ENCODE measurements at regions not wholly inside any gene's neighbourhood (a gene's known extent, or its start where the extent isn't known, plus 50 kb on each side); places are given as distances from the start of the nearest gene placed in this dataset.

DNA sequence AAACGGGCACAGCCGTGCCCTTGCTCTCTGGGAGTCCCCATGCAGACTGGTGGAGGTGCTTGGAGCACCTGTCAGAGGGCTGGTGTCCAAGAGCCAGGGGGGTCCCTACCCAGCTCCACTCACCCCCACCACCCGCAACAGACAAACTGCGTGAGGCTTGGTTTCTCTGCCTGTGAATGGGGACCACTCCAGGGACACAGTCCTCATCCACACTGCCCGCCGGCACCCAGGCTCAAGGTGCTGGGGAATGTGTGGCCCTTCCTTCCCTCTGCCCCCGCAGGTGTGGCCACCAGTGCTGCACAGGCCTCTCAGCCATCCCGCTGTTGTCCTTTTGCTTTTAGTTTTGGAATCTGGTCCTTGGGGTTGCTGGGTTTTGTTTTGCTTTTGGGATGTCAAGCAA, 136.5 kb upstream of the ZNF236 start:
- no peak for DNase-seq (ENCODE audit: low read depth, low spot score)

DNA sequence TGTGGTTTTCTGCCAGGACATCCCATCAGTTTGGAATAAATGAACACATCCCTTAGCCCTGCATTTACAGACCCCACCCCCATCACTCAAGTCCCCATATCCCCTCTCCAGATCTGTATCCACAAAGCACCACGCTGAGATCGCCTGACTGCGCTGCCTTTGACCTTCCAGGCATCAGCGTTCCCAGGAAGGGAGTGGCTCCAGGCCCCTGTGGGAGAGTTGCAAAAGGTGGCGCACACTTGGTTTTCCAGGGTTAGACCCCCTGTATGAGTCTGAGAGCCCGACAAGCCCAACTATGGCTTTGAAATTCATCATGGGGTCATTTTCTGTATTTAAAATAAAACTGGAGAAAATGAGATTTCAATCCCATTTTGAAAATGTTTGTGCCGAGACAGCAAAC, 137.0 kb upstream of the ZNF236 start:
- no peak for DNase-seq (ENCODE audit: low read depth, low spot score)

DNA sequence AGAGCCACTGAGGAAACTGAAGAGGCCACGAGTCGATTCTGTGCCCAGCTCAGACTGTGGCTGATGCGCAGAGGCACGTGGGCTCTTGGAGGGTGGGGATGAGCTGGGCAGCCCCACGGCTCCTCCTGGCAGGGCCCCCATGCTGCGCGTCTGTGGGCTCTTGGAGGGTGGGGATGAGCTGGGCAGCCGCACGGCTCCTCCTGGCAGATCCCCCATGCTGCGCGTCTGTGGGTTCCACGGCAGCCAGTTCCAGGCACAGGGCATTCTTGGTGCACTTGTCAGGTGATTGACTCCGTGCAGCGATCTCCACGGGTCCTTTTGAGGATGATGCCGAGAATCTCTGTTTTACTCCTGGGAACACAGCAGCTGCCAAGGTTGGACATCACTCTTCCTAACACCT, 138.1 kb upstream of the ZNF236 start:
- no peak for DNase-seq (ENCODE audit: low read depth, low spot score)

- no peak for DNase-seq (ENCODE audit: low read depth, low spot score)
Measured at GRCh38 chr18:76679945-76680344, 142.4 kb upstream of the ZNF236 start.

GRCh38 chr18:76679259-76679658, 143.1 kb upstream of the ZNF236 start:
- DNase-seq (ENCODE audit: low read depth, low spot score), result no peak

GRCh38 chr18:76678248-76678647, 144.1 kb upstream of the ZNF236 start:
- DNase-seq (ENCODE audit: low read depth, low spot score), result no peak

- DNase-seq (ENCODE audit: low read depth, low spot score), result no peak
Measured at GRCh38 chr18:76674596-76674995, 147.8 kb upstream of the ZNF236 start.

DNA sequence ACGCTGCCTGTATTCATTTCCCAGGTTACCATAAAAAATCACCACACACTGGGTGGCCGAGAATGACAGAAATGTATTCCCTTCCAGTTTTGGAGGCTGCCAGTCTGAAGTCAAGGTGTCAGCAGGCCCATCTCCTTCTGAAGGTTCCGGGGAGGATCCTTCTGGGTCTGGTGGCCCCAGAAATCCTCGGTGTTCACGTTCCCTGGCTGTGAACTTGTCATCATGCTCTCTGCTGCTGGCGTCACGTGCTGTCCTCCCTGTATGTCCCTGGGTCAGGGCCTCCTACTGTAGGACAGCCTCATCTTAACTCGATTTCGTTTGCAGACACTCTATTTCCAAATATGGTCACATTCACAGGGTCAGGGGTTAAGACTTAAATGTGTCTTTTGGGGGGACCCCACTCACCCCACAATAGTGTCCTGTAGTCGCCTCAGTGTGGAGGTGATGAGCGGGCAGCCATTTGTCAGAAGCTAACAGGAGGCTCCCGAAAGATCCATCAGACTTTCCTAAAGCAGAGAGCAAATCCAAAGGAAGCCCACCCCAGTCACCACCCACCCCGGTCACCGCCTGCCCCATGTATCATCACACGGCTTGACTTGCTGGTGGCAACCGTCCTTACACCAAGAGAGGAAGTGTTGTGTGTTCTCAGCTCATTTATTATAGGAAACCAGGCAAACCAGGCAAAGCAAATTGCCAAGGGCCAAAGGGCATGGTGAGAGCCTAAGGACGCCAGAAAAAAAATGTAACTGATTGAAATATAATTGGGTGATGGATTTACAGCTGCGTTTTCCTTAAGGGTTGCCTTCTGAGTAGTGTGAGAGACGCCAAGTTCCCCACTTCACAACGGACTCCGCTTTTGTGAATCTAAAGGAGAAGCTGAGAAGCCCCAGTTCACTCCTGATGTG, 148.8 kb upstream of the ZNF236 start:
- no peak for DNase-seq (ENCODE audit: low read depth, low spot score)

GRCh38 chr18:76672627-76673026, 149.7 kb upstream of the ZNF236 start:
- no peak for DNase-seq (ENCODE audit: low read depth, low spot score)

- no peak for DNase-seq (ENCODE audit: low read depth, low spot score)
Measured at GRCh38 chr18:76670564-76671288, 151.6 kb upstream of the ZNF236 start.

- DNase-seq (ENCODE audit: low read depth, low spot score), result no peak
Measured at GRCh38 chr18:76668546-76668945, 153.8 kb upstream of the ZNF236 start.

DNA sequence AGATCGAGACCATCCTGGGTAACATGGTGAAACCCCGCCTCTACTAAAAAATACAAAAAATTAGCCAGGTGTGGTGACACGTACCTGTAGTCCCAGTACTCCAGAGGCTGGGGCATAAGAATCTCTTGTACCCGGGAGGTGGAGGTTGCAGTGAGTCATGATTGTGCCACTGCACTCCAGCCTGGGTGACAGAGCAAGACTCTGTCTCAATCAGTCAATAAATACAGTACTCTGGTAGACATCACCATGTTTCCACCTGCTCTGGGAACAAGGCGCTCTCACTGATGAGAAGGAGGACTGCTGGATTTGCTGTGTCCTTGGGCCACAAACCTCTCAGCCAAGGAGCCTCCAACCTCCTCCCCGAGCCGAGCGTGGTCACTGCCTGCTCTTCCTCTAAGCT, 154.2 kb upstream of the ZNF236 start:
- DNase-seq (ENCODE audit: low read depth, low spot score), result no peak

- no peak for DNase-seq (ENCODE audit: low read depth, low spot score)
Measured at GRCh38 chr18:76667603-76668002, 154.8 kb upstream of the ZNF236 start.

DNA sequence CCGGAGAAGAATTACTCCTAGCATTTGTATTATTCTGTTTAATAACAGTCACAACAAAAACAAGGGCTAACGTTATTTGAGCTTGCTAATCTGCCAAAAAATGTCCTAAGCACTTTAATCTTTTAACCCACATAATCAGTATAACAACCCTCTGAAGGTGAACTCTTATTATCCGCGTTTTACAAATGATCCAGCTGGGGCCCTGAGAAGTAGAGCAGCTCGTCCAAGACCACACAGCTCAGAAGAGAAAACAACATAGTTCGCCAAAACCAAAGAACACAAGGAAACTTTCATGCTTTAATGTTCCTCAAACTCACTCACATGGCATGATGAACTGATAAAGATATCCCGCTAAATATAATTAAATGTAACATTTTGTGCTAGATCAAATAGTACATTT, 159.7 kb upstream of the ZNF236 start:
- no peak for DNase-seq (ENCODE audit: low read depth, low spot score)

DNA sequence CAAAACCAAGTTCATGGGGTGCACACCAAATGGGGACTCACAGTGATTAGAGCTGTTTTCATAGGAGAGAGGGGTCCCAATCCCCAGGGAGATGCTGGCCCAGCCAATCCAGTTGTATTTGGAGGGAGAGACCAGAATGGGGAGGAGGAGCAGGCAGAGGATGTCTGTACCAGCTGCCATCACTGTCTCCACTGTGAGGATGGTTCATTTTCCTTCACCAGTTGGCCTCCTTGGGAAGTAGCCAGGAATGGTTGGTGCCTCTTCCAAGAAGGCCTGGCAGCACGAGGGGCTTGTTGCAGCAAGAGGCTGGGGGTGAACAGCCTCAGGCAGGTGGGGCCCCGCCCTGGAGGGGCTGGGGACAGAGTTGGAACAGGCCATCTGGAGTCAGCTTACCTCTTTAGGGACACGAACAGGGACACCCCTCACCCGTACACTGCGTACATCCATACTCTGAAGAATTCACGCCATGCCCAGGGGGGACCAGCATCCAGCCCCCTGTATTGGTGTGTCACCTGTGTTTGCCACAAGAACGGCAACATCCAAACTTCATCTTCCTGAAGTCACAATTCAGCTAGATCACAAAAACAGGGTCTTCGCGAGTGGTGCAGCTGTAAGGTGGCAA, 161.7 kb upstream of the ZNF236 start:
- DNase-seq (ENCODE audit: low read depth, low spot score), result no peak

GRCh38 chr18:76658627-76659026, 163.6 kb upstream of the ZNF516 start:
- DNase-seq (ENCODE audit: low read depth, low spot score), result no peak

GRCh38 chr18:76657911-76658470, 162.9 kb upstream of the ZNF516 start:
- DNase-seq (ENCODE audit: low read depth, low spot score), result no peak

DNA sequence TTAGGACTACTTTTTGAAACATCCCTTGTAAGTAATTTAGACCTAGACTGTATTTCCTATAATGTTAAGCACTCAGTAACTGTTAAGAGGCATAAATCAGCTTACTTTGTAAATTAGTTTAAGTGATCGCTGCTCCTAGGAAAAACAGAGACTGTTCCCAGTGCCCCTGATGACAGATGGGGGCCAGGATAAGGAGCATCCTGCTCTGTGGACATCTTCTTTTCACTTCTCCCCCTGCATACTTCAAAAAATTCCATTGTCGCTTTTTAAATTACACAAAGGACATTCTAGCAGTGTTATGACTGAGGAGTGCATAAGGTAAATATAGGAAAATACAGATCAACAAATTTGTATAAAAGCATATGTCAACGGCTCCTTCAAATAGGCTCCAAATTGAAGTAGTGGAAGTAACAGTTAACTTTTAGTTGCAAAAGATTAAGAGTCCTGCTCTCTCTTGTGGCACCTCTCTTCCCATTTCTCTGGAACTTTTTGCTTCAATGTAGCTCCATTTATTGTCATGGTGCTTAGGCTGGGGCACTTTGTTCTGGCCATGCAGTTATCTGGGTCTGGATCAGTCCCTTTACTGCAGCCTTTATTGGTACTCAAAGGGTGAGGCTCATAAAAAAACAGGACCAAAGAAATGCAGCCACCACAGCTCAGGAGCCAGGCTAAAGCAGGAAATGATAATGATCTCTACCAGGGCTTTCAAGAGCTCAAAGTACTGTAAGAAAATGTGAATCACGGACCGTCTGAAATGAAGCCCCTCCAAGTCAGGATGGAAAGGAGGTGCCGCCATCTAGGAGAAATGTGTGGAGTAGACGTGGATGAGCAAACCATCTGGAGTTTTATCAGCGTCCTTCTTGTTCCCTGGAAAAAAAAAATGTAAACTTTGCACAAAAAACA, 162.1 kb upstream of the ZNF516 start:
- DNase-seq (ENCODE audit: low read depth, low spot score), result no peak

DNA sequence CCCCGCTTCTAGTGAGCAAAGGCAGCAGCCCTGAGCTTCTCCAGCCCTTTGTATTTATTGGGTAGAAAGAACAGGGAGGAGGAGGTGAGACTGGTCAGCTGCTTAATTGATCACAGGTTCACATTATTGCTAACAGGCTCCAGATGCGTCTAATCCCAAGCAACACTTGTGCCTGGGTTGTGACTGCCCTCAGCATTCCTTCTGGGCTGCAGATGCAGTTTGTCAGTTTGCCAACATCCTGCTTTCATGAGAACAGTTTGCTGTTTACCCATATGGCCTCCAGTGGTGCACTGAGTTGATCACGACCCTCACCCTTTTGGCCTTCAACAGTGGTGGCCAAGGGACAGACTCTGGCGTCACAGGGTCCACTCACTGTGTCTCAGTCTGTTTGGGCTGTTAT, 159.5 kb upstream of the ZNF516 start:
- no peak for DNase-seq (ENCODE audit: low read depth, low spot score)

DNA sequence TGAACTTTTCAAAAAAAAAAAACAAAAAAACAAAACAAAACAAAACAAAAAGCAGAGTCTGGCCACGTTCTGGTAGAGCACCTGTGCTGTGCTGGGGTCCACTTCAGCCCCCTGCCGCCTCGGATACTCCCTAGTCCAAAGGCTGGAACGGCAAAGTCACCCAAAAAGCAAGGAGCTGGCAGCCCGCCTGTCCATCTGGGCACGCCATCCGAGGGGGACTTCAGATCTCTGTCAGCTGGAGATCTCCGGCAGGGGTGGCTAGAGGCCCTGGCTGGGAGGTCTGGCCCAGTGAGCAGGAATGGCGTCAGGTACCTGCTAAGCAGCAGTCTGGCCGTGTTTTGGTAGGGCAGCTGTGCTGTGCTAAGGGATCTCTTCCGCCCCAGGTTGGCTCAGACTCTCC, 152.3 kb upstream of the ZNF516 start:
- no peak for DNase-seq (ENCODE audit: low read depth, low spot score)

GRCh38 chr18:76644580-76644979, 149.5 kb upstream of the ZNF516 start:
- DNase-seq (ENCODE audit: low read depth, low spot score), result no peak
